ENCODE measurements at regions not wholly inside any gene's neighbourhood (a gene's known extent, or its start where the extent isn't known, plus 50 kb on each side); places are given as distances from the start of the nearest gene placed in this dataset.

- TF ChIP-seq CTCF (IDR thresholded peaks at IDR 0.05) (no peak), EP300 (IDR thresholded peaks at IDR 0.05) (no peak), POLR2AphosphoS5 (IDR thresholded peaks at IDR 0.05) (no peak)
Measured at GRCh38 chr14:99331811-99332210, 59.8 kb upstream of the BCL11B start.

Measured in suprapubic skin (tissue), 4 donors.